Right lobe of liver (tissue), 4 donors: ENCODE measurements at regions not wholly inside any gene's neighbourhood (a gene's known extent, or its start where the extent isn't known, plus 50 kb on each side); places are given as distances from the start of the nearest gene placed in this dataset.

ENCODE experiments used
- POLR2A ChIP-seq: fragments of 450-650 bp; IDR thresholded peaks from one replicate; pipeline ENCODE4 v1.6.1; 2017; ENCODE audit warnings: antibody characterized with exemption, mild to moderate bottlenecking
- TF ChIP-seq, protein P1 (sequence below), 4 donors: fragments of 200-600 bp in 3 of 4; fragments of 450-650 bp in 1 of 4; IDR thresholded peaks; one replicate each; pipeline versions ENCODE4 v1.5.1 to v1.8.0; 2016 to 2022; ENCODE audit warnings: antibody characterized with exemption in 4 of 4, mild to moderate bottlenecking in 2 of 4
- donor health status: DM: no; HTN: no; CAD: no.
- donor health status: DM: no; HTN: no; CAD: no.
- donor health status: DM: no; HTN: yes; CAD: no.

DNA sequence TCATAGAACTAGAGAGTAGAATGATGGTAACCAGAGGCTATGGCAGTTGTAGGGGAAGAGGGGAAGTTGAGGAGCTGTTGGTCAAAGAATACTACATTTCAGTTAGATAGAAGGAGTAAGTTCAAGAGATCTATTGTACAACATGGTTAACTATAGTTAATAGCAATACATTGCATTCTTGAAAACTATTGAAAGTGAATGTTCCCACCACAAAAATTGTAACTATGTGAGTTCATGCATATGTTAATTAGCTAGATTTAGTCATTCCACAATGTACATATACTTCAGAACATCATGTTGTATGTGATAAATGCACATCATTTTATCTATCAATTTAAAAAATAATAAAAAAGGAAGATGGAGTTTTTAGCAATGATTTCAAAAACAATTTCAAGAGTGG lies 125.3 kb upstream of the IL15 start:
- no peak for TF ChIP-seq POLR2A
- TF ChIP-seq, protein P1, sequence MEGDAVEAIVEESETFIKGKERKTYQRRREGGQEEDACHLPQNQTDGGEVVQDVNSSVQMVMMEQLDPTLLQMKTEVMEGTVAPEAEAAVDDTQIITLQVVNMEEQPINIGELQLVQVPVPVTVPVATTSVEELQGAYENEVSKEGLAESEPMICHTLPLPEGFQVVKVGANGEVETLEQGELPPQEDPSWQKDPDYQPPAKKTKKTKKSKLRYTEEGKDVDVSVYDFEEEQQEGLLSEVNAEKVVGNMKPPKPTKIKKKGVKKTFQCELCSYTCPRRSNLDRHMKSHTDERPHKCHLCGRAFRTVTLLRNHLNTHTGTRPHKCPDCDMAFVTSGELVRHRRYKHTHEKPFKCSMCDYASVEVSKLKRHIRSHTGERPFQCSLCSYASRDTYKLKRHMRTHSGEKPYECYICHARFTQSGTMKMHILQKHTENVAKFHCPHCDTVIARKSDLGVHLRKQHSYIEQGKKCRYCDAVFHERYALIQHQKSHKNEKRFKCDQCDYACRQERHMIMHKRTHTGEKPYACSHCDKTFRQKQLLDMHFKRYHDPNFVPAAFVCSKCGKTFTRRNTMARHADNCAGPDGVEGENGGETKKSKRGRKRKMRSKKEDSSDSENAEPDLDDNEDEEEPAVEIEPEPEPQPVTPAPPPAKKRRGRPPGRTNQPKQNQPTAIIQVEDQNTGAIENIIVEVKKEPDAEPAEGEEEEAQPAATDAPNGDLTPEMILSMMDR (IDR thresholded peaks at IDR 0.05) = no peak
